22Rv1 (cell line): ENCODE measurements at regions not wholly inside any gene's neighbourhood (a gene's known extent, or its start where the extent isn't known, plus 50 kb on each side); places are given as distances from the start of the nearest gene placed in this dataset.

Experiments used
- H3K27ac ChIP-seq: fragments of 450-650 bp; 2 replicates; pipeline ENCODE4 v1.5.1; 2017
- CTCF ChIP-seq: fragments of 450-650 bp; IDR thresholded peaks from 2 replicates; pipeline ENCODE4 v1.5.1; 2017; ENCODE audit warnings: mild to moderate bottlenecking
- ZFX ChIP-seq: fragments of 450-650 bp; IDR thresholded peaks from 2 replicates; pipeline ENCODE4 v1.6.1; 2017; ENCODE audit warnings: antibody characterized with exemption, borderline replicate concordance

DNA sequence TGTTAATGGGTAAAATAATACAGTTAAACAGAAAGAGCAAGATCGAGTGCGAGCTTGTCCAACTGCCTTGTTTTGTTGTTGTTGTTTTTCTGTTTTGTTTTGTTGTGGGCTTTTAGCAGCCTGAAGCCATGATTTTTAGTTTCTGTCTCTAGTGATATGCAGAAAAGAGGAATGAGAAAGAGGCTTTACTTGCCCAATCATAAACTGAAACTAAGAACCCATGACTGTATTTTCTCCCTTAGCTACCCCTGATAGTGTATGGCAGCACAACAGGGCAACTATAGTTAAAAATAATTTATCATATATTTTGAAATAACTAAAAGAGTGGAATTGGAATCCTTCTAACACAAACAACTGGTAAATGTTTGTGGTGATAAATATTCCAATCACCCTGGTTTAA, 493.9 kb downstream of the GLRX3 start:
- TF ChIP-seq ZFX (no peak), CTCF (no peak)
- H3K27ac ChIP-seq = no peak overlapping the region

GRCh38 chr10:130631142-130632096, 495.2 kb downstream of the GLRX3 start:
- no peak for TF ChIP-seq ZFX
- no peak overlapping the region for H3K27ac ChIP-seq

DNA sequence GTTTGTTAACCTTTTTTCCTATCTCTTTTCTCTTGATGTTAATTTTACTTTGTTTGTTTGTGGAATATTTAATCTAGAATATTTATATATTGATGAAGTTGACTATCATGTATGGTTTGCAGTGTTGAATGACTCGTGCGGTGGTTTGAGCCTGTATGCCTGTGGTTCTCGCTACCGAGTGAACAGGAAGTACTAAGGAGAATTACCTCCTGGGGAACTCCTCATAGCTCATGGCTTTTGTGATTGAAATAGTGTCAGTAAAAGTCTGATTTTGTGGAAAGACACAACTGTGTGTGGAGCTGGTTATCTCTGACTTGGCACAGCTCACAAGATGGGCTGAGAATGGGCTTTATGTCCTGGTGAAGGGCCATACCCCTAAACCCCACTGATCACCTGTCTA, 498.6 kb downstream of the GLRX3 start:
- no peak overlapping the region for H3K27ac ChIP-seq
- TF ChIP-seq ZFX = no peak
- no peak for TF ChIP-seq CTCF

DNA sequence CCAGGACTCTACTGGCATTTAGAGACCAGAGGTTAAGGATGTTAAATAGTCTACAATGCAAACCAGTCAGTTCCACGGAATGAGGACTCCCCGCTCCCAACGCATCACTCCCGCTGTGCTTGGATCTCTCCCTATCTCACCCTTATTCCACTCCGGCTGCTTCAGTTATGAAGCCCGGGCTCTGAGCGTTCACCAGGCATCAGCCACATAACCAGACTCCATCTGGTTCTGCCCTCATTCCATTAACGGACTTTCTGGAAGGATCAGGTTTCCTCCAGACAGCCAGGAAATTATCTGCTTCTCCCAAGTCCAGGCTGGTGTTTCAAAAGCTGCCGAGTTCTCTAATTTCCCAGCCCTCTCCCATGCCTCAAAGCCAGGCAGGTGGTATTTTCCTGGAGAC, 499.3 kb downstream of the GLRX3 start:
- no peak overlapping the region for H3K27ac ChIP-seq
- no peak for TF ChIP-seq ZFX
- TF ChIP-seq CTCF = no peak

- no peak overlapping the region for H3K27ac ChIP-seq
- TF ChIP-seq CTCF (no peak), ZFX (no peak)
Observed at GRCh38 chr10:130636313-130636930, 500.2 kb downstream of the GLRX3 start.

DNA sequence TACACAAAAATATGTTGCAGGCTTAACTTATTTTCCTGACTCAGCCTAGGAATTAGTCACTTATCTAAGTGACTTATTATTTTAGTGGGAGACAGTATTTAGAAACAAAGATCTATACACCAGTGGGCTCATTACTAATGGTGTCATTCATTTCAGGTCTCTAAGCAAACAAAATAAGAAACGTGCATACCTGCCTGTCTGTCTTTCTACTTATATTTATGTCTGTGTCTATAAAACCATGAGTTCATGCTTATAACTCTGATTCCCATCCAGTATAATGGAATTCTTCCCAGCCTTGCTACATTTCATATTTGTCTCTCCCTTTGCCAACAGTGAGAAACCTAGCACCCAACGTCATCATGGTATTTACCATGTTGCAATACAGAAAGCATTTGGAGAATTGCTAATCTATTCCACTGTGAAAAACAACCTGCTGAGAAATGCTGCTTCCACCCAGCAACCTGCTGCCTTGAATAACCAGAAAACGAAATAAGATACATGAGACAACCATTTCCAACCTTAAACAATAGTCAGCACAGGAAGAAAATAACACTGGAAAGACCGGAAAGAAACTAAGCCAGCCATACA, 501.0 kb downstream of the GLRX3 start:
- TF ChIP-seq ZFX (no peak), CTCF (no peak)
- H3K27ac ChIP-seq = no peak overlapping the region

- TF ChIP-seq ZFX = no peak
- no peak for TF ChIP-seq CTCF
- H3K27ac ChIP-seq = no peak overlapping the region
Observed at GRCh38 chr10:130638991-130639390, 502.8 kb downstream of the GLRX3 start.
